SK-N-MC (cell line): ENCODE measurements at regions not wholly inside any gene's neighbourhood (a gene's known extent, or its start where the extent isn't known, plus 50 kb on each side); places are given as distances from the start of the nearest gene placed in this dataset.

Experiments used
- DNase-seq: peaks from one replicate; pipeline ENCODE4 v3.0.0-alpha.2; 2011; ENCODE audit warnings: low read depth, low spot score
- H3K27ac ChIP-seq: fragments of 200-600 bp; sonication (generic); 2 replicates; pipeline ENCODE4 v1.5.1; 2016; ENCODE audit warnings: mixed run types
- H3K36me3 ChIP-seq: fragments of 200-600 bp; sonication (generic); 2 replicates; pipeline ENCODE4 v1.6.1; 2017; ENCODE audit warnings: antibody characterized with exemption, low read length, mixed read lengths; ENCODE audit not compliant: insufficient read depth
- H3K4me3 ChIP-seq: fragments of 200-600 bp; sonication (generic); 2 replicates; pipeline ENCODE4 v1.5.1; 2016
- H3K9ac ChIP-seq: fragments of 200-600 bp; sonication (generic); 2 replicates; pipeline ENCODE4 v1.8.0; 2017; ENCODE audit warnings: mixed run types, mixed read lengths; ENCODE audit not compliant: insufficient read length
- H3K9me3 ChIP-seq: fragments of 200-600 bp; sonication (generic); 2 replicates; pipeline ENCODE4 v1.6.1; 2017; ENCODE audit warnings: low read depth, mild to moderate bottlenecking, antibody characterized with exemption, low read length, moderate library complexity, mixed read lengths
- EZH2 ChIP-seq: fragments of 200-600 bp; sonication (generic); IDR thresholded peaks from one replicate; pipeline ENCODE4 v1.6.1; 2017; ENCODE audit warnings: antibody characterized with exemption
- FOXP2 ChIP-seq: optimal IDR thresholded peaks from 2 replicates; pipeline ENCODE3; 2011; ENCODE audit warnings: mild to moderate bottlenecking, moderate library complexity; ENCODE audit not compliant: insufficient read depth; ENCODE audit errors: extremely low read length, control extremely low read depth
- POLR2AphosphoS5 ChIP-seq: IDR thresholded peaks from 2 replicates; pipeline ENCODE4 v1.6.1; 2012; ENCODE audit warnings: mild to moderate bottlenecking, low read depth, low read length, borderline replicate concordance

GRCh38 chr9:2413160-2413805 is 208.3 kb upstream of the VLDLR start:
- DNase-seq = no peak
- Histone ChIP-seq H3K27ac (no peak overlapping the region), H3K4me3 (no peak overlapping the region), H3K9ac (no peak overlapping the region), H3K9me3 (no peaks in the 10 kb centered on the region), H3K36me3 (no peaks in the 10 kb centered on the region)
- TF ChIP-seq POLR2AphosphoS5 (no peak), FOXP2 (no peak), EZH2 (no peak)

DNA sequence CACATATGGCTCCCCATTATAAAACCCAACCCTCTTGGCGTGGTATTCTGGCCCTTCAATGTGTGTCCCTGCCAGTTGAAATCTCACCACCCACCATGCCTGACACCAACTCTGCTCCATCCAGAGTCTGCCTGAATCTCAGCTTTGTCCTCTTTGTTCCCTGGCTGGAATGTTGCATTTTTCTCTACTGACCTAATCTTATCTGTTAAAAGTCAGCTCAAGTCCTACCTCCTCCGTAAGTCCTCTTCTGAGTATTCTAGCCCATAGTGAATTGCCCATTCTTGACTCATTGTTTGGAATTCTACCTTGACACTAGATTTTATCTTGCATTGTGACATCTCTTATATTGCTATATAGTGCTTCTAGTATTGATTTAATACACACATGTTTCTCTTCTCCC is 207.1 kb upstream of the VLDLR start:
- Histone ChIP-seq H3K9me3 (no peaks in the 10 kb centered on the region), H3K4me3 (no peak overlapping the region), H3K9ac (no peak overlapping the region), H3K27ac (no peak overlapping the region), H3K36me3 (no peaks in the 10 kb centered on the region)
- no peak for TF ChIP-seq FOXP2
- no peak for TF ChIP-seq POLR2AphosphoS5
- no peak for TF ChIP-seq EZH2
- DNase-seq = no peak

- H3K9ac ChIP-seq = no peak overlapping the region
- H3K4me3 ChIP-seq = no peak overlapping the region
- H3K9me3 ChIP-seq = no peaks in the 10 kb centered on the region
- no peak for DNase-seq
- no peak for TF ChIP-seq EZH2
- TF ChIP-seq FOXP2 = no peak
- no peak for TF ChIP-seq POLR2AphosphoS5
- H3K27ac ChIP-seq = no peak overlapping the region
- H3K36me3 ChIP-seq = no peaks in the 10 kb centered on the region
Measured at GRCh38 chr9:2415326-2415725, 206.3 kb upstream of the VLDLR start.

- H3K27ac ChIP-seq = no peak overlapping the region
- H3K9me3 ChIP-seq = no peaks in the 10 kb centered on the region
- no peak overlapping the region for H3K9ac ChIP-seq
- TF ChIP-seq EZH2 = no peak
- TF ChIP-seq POLR2AphosphoS5 = no peak
- no peak for TF ChIP-seq FOXP2
- DNase-seq = no peak
- no peaks in the 10 kb centered on the region for H3K36me3 ChIP-seq
- no peak overlapping the region for H3K4me3 ChIP-seq
Measured at GRCh38 chr9:2417730-2418129, 203.9 kb upstream of the VLDLR start.

- Histone ChIP-seq H3K9ac (no peak overlapping the region), H3K4me3 (no peak overlapping the region), H3K36me3 (no peaks in the 10 kb centered on the region), H3K9me3 (no peaks in the 10 kb centered on the region), H3K27ac (no peak overlapping the region)
- peak; percentile 84 for DNase-seq
- TF ChIP-seq FOXP2 = no peak
- no peak; the same call in 1 of the 2 replicates for TF ChIP-seq POLR2AphosphoS5
- TF ChIP-seq EZH2 = no peak
Measured at GRCh38 chr9:2418619-2419018, 203.0 kb upstream of the VLDLR start.

GRCh38 chr9:2419347-2419746 is 202.2 kb upstream of the VLDLR start:
- Histone ChIP-seq H3K27ac (no peak overlapping the region), H3K36me3 (no peaks in the 10 kb centered on the region), H3K4me3 (no peak overlapping the region), H3K9me3 (no peaks in the 10 kb centered on the region), H3K9ac (no peak overlapping the region)
- no peak for DNase-seq
- TF ChIP-seq FOXP2 (no peak), EZH2 (no peak), POLR2AphosphoS5 (no peak)

DNA sequence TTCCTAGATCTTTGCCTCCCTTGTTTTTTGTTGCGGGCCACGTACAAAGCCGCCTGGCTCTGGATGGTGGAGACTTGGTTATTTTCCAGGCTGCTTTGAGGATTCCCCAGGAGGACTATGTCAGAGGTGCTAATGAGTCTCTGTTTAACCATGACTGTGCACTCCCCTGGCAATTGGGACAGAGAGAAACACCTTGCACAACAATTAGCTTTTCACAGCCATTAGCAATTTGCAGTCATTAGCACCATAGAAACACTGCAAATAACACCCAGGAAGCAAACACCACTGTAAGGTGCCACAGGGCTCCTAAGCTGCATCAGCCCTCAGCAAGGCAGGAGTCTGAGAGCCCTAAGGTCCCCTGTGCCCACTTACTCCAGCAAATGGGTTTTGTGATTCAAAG is 201.0 kb upstream of the VLDLR start:
- TF ChIP-seq POLR2AphosphoS5 (no peak), FOXP2 (no peak), EZH2 (no peak)
- no peaks in the 10 kb centered on the region for H3K36me3 ChIP-seq
- no peak overlapping the region for H3K27ac ChIP-seq
- H3K9ac ChIP-seq = no peak overlapping the region
- H3K9me3 ChIP-seq = no peaks in the 10 kb centered on the region
- DNase-seq = no peak
- H3K4me3 ChIP-seq = no peak overlapping the region

GRCh38 chr9:2424619-2425033 is 197.0 kb upstream of the VLDLR start:
- no peaks in the 10 kb centered on the region for H3K36me3 ChIP-seq
- H3K4me3 ChIP-seq = no peak overlapping the region
- no peak overlapping the region for H3K27ac ChIP-seq
- TF ChIP-seq EZH2 = no peak
- no peak overlapping the region for H3K9ac ChIP-seq
- DNase-seq = no peak
- H3K9me3 ChIP-seq = no peaks in the 10 kb centered on the region

- DNase-seq = no peak
- Histone ChIP-seq H3K36me3 (no peaks in the 10 kb centered on the region), H3K4me3 (no peak overlapping the region), H3K9ac (no peak overlapping the region), H3K27ac (no peak overlapping the region), H3K9me3 (no peaks in the 10 kb centered on the region)
- TF ChIP-seq POLR2AphosphoS5 (no peak), EZH2 (no peak), FOXP2 (no peak)
Measured at GRCh38 chr9:2425676-2426075, 195.9 kb upstream of the VLDLR start.
